ELF-1 (cell line): ENCODE measurements at regions not wholly inside any gene's neighbourhood (a gene's known extent, or its start where the extent isn't known, plus 50 kb on each side); places are given as distances from the start of the nearest gene placed in this dataset.

Experiments
- DNase-seq: peaks from one replicate; pipeline ENCODE4 v3.0.0-alpha.2; 2016; ENCODE audit warnings: low read depth, low spot score

DNA sequence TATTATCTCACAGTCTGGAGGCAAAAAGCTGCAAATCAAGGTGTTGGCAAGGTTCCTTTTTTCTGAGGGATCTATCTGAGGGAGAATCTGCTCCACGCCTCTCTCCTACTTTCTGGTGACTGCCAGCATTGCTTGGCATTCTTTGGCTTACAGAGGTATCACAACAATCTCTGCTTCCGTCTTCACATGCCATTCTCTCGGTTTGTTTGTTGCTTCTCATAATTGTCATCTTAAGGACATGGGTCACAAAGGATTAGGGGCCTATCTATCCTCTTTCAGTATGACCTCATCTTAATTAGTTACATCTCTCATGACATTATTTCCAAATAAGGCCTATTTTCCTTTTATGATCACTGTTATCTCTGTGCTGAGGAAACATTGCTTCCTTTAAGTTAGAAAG, 345.0 kb downstream of the FOXG1 start:
- no peak for DNase-seq

DNA sequence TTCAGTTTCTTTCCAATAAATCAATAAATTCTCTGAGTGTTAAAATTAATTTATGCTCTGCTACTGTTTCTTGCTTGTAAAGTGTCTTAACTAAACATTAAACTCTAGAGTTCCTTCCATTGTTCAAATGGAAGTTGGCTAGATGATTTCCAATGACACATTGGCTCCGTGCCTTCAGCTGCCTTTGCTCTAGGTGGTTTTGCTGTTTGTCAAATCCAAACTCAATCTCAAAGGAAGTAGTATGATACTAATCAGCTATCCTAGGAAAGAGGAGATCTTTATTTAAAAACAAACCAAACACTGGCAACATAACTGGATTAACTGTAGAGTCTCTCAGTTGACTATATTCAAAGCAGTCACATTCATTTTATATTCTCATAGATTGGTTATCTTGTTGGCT, 356.4 kb downstream of the FOXG1 start:
- DNase-seq = no peak

DNA sequence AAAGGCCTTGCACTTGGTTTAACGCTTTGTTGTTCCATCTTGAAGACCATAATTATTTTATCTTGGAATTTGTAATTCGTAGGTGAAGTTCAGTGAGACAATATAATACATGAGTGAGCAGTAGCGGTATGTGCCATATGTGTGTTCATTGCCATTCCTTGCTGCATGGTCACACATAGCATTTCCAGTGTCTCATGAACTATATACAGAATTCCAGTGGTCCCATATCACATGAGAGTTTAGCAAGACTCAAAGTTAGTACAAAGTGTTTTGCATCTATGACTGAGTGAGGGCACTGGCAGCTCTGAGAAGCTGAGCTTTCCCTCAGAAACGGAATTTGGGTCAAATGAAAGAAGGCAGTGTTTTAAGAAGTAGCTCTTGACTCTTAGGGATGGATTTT, 359.8 kb downstream of the FOXG1 start:
- no peak for DNase-seq

DNA sequence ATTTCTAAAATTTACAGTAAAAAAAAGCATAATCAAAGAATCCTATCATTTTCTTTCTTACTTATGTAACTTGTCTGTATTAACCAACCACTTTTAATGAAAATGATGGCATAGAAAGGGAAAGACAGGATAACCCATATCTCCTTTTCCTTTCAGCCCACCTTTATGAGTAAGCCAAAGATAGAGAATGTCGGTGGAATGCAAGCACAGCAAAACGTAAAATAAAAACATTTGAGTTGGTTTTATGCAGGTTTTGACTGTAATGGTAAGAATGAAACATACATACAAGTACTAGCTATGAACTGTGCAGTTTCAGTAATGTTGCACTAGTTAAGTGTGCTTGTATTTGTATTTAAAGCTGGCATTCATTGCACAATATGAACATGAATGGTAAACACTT, 360.3 kb downstream of the FOXG1 start:
- DNase-seq = no peak

DNA sequence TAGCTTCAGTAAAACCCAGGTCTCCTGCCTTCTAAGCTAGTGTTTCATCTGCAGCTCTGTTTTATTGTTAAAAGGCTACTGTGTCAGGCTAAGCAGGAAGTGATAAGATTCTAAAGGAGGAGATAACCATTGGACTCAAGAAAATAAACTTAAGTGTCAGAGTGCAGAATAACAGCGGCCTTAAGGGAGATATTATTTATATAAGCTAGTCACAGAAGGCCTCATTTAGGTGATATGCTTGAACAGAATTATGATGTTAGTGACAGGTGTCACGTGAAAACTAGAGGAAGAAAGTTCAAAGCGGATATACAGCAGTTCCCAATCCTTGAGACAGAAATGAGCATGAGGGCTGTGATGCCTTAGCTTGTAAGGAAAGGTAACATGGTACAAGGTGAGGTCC, 373.4 kb downstream of the FOXG1 start:
- no peak for DNase-seq

DNA sequence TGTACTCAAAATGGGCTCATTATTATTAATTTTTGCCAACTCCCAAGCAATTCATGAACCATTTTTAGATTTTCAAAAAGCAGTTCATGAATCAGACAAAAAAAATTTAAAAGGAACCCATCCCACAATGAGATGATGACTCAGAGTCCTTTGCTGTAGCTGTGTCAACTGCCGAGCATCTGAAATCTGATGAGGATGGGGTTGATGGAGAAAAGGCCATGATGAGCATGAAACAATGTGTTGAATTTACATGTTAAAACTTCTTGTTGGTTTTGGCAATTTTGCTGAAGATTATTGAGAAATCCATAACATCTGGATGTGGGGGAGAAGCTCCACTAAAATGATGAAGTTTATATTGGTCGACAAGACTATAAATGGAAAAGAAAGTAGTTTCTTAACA, 378.0 kb downstream of the FOXG1 start:
- DNase-seq = no peak

DNA sequence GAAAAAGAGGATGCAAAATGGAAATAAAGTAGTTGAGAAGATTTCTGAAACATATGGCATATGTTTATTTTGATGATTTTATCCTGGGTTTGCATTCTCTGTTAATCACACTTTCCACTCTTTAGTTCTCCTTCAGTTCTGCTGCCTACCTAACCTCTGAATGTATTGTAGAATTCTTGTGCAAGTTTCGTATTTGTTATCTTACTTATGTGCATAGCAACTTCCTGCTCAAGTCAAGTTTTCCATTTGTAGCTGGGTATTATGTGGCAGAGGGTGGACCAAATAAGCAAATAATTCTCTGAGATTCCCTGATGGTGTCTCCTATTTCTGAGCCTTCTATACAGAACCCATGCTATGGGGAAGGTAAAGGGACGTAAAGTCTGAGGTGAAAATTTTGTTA, 381.6 kb downstream of the FOXG1 start:
- DNase-seq = no peak

DNA sequence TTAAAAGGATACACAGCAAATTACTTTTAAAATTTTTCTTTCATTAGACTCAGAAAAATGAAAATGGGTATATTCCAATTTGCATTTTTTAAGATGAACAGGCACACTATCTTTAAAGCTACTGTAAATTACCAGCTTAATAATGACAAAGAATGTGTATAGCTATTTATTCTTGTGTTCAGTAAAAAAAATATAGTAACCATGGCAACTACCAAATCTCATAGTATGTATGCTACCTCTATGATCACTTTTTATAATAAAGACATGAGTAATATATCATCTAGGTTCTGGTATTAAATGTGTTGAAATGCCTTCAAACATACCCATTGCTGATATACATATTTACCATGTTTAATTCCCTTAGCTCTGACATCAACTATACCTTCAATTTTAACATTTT, 383.2 kb downstream of the FOXG1 start:
- no peak for DNase-seq

DNA sequence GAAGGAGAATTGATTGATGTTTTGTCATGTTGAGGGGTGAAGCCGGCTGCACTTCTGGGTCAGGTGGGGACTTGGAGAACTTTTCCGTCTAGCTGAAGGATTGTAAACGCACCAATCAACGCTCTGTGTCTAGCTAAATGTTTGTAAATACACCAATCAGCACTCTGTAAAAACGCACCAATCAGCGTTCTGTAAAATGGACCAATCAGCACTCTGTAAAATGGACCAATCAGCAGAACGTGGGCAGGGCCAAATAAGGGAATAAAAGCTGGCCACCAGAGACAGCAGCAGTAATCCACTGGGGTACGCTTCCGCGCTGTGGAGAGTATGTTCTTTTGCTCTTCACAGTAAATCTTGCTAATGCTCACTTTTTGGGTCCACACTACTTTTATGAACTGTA, 384.1 kb downstream of the FOXG1 start:
- DNase-seq = no peak

DNA sequence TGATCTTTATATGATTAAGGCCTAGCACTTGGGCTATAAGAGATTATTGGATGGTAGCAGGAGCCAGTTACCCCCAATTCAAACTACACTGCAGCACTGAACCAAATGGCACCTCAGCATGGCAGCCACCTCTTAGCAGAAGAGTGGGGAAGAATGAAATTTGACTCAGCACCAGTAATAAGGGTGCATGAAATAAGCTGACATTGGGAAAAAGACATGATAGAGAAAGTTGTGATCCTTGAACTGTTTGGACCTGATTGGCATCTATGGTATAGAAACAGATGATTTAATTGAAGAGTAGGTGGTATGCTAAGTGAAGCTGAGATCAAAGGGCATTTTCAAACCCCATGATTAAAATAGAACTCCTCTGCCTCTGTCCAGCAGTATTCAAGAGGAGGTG, 389.5 kb downstream of the FOXG1 start:
- no peak for DNase-seq

DNA sequence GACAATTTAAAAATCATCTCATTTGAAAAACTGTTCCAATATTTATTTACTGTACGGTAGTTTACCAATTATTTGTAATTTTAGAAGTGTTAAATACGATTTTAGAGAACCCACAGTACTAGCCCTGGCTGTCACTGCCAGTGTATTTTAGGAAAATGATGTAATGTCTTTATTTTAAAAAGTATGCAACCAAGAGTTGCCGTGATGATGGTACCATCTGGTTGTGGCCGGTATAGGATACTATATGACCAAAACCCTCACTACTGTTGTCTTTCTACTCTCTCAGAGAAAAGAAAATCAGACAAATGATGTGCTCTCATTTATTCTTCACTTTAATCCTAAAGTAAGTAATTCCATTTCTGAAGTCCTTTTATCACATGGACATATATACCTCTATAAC, 395.0 kb downstream of the FOXG1 start:
- DNase-seq = no peak

DNA sequence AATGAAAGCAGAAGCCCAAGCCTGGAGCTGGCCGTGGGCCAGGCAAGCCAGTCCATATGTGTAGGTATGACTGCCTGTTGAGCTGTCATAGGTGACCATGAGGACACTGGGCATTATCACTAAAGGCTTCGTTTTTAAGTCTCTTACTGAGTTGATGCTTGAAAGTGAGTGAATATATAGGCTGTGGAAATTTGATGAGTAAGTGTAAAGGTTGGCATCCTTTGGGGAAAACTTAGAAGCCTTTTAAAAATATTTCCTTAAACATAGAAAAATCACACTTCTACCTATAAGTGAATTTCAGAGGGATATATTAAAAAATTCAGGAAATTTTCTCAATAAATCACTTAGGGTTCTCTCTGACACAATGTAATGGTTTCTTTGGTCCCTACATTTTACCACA, 396.5 kb downstream of the FOXG1 start:
- no peak for DNase-seq

DNA sequence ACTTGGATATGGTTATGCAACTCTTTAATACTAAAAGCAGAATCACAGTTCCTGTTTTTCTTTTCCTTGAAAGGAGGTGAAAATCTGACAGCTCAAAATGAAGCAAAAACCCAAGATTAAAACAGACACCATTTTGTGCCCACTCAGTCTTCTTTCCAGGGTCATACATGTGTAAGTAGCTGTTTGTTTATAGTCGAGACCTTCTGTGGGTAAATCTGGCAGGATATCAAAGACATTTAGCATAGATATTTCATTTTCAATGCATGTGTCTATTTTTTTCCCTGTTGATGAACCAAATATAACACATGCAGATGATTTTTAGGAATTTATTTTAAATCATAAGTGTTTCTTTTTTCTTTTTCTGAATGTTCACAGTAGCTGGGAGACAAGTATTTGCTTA, 398.8 kb downstream of the FOXG1 start:
- DNase-seq = no peak

DNA sequence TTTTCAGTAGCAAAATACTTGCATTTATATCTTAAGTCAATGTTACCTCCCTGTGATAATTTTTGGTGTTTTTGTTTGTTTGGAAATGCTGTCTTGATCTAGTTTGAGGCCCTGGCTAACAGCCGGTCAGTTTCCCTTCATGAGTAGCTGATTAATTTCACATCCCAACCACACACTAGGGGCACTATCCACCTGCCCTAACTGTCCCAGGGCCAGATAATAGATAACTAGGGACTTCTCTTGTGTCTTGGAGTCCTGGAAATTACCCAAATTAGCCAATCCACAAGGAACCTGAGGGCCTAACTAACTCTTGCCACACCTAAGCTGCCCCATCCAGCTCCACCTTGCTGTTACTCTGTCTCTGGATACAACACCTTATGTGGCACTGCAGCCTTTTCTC, 399.9 kb downstream of the FOXG1 start:
- peak; percentile 1 for DNase-seq

DNA sequence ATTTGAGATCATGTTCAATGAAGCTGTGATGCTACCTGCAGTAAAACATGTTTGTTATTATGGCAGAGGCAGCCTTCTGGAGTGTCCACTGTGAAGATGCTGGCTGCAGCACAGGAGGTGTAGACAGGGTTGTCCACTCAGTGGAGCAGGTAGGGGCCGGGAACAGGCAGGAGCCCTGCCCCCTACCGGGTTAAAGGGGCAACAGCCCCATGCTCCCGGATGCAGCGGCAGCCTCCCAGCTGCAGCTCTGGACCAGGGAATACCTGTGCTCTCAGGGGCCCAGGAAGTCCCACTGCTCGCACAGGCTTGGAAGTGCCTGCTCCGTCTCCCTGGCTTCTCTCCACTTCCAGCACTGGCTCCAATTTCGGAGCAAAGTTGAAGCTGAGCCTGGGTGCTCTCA, 401.6 kb downstream of the FOXG1 start:
- peak; percentile 3 for DNase-seq

DNA sequence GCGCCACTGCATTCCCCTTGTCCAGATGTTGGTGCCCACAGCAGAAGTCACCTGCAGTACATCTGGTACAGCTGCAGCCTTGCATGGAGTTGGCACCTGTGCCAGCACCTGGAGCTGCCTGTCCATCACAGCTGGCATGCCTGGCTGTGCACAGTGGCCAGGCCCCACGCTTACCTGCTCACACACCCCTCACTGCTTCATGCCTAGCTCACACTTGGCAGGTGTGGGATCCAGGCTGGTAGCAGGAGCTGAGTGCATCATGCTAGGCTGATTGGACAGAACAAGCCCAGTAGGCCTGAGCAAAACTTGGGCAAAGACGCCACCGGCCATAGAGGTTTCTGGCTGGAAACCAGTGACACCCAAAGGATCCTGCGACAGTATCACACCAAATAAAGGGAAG, 402.8 kb downstream of the FOXG1 start:
- no peak for DNase-seq

DNA sequence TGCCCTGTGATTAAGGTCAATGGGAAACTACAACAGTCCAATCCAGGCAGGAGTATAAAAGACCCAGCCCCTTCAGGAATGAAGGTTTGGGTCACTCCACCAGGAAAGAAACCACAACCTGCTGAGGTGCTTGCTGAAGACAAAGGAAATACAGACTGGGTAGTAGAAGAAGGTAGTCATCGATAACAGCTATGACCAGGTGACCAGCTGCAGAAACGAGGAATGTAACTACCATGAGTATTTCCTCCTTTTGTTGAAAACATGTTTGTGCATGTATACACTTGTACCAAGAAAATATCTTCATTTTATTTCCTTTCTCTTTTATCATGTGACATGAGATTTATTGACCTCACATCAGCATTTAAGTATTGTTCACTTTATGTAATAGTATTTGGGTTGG, 409.1 kb downstream of the FOXG1 start:
- no peak for DNase-seq

DNA sequence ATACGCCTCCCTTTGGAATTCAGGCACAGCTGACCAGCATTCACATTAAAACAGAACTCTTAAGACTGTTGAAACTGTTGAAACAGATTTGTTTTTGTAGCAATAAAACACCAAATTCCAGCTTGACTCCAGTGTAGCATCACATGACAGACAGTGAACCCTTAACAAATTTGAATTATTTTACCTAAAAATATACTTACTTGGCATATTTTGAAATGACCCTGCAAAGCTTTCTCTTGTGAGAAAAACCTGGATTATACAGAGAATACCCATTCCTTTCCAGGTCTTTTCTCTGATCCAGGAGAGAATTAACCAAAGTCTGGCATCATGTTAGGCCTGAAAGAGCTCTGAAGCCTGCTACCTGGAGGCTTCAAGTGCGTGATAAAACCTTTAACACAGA, 410.3 kb downstream of the FOXG1 start:
- no peak for DNase-seq

DNA sequence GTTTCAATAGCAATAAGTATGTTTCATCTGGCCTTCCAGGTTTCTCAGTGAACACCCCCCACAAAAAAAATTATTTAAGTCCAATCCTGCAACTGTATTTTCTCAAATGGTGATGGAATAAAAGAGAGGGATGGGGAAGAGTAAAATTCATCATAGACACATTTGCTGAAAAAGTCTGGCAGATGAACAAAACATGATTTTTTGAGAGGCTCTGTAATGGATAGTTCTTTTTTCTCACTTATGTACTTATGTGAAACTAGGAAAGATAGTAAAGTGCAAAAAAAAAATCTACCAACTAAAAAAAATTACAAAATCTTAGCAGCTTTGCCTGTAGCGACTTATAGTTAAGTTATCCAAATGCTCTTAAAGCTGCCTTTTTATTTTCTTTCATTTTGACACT, 412.4 kb downstream of the FOXG1 start:
- no peak for DNase-seq

DNA sequence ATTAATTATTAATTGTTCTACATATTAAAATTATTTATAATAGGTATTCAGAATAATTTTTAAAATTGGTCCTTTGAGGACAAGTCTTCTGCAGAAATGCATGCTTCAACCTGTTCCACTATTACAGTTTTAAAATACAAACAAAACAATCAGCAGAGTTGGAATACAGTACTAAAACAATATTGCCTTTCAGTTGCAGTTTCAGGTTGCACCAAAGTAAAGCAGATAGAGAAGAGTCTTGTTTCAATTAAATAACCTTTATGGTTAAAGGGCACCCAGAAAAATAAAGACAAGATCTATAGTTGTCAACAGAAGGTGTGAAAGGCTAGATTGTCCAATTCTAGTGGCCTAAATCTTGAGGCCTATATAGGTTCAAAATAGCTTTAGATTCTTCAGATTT, 424.5 kb downstream of the FOXG1 start:
- no peak for DNase-seq

DNA sequence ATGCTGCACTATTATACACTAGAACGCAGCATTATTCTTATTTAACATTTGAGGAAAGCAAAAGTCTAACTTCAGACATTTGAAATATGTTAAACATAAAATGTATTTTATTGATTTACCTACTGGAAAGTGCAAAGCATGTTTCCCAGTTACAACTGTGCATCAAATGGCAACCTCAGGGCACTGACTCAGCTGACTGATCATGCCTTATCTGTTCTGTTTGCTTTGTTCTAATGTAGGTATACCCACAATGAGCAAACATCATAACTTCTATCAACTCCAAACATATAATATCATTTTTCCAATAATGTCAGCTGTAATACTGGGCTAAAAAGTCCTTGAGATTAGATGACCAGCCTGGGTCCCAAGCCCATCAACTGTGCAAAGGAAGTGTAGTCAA, 431.0 kb downstream of the FOXG1 start:
- DNase-seq = no peak

DNA sequence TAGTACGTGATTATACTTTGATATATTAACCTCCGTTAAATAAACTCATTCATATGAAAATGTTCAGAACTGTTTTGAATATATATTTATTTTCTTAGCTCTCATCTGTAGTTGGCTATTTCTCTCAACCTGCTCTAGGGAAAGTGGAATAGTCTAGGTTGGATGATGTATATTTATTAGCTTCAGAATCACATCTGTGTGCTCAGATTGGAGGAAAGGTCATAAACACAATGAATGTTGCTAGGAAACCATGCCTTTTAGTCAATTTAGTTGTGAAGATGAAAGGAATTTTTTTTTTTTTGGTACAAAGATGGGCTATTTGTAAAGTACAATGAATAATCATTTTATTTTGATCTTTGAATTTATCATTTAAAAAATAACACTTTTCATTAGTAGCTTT, 439.1 kb downstream of the FOXG1 start:
- no peak for DNase-seq

DNA sequence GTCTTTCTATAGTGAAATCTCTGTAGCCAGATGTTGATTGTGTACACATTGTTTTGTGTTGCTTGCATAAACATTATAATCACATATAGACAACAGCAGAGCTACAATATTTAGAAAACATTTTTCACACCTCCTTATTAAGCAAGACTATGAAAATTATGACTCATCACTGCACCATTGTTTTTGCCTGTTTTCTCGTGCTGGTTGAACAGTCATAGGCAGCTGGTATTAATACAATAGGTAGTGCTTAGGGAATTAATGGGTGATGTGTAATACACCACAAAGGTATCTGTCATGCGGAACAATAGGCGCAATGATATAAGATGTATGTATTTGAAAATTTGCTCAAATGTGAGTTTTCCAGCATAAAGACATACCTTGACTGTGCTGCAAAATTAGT, 449.3 kb downstream of the FOXG1 start:
- no peak for DNase-seq

DNA sequence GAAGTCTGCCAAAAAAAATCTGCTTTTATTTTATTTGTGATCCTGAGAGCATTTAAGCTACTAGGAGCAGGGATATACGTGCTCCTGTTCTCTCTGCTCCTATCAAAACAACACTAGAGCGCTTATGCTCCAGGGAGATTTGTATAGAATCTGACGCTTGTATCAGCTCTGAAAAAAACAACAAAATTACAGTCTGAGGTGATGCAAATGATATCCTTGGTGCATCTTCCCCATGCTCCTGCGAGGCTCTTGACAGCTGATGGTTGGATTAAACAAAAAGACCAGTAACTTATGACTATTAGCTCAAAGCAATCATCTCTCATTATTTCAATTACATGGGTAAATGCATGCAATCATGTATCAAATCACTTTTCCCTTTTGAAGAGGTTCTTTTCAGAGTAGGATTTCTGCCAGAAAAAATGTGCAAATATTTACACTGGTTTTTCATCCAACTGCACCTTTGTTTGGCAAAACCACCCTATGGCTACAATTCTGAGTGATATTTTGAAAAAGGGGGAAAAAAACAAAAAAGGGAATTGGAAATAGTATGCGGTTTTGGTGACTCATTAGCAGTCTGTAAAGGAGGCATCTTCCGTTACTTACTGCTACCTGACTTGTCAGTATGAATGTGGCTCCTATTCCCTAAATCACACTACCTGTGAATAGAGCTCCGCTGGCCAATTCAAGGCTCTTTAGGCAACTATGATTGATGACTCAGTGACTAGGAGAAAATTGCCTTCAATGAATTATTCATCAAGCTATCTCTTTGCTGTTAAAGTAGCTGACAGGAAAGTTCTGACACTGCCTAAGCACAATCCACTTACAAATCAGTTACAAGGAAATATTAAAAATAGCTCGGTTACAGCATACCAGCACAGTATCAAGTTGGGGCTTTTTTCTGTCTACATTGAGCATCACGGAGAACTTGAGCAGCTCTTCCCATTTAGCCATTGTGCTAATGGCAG, 450.0 kb downstream of the FOXG1 start:
- no peak for DNase-seq
